Panc1 (cell line): ENCODE measurements at regions not wholly inside any gene's neighbourhood (a gene's known extent, or its start where the extent isn't known, plus 50 kb on each side); places are given as distances from the start of the nearest gene placed in this dataset.

Source experiments
- ATAC-seq: fragments of 200-7000 bp; cut with Tn5 transposase; 2 replicates; pipeline ENCODE4 v1.9.1; 2020; ENCODE audit warnings: mild to moderate bottlenecking, moderate library complexity
- BruUV-seq: library from RNA; stranded (reverse); fragments of 400-500 nt; replicated peaks from 2 replicates; lab custom pipeline; 2021; lab: Mats Ljungman, UMichigan
- CTCF ChIA-PET: fragments of 300-600 bp; sonication (Branson Sonifier 250); formaldehyde crosslinking; loops from one replicate; lab custom pipeline; 2022; ENCODE audit warnings: antibody characterized with exemption; lab: Charles Lee
- POLR2A ChIA-PET: fragments of 300-600 bp; sonication (Branson Sonifier 250); formaldehyde crosslinking; loops from one replicate; lab custom pipeline; 2022; ENCODE audit warnings: antibody characterized with exemption; lab: Charles Lee
- DNase-seq: peaks from one replicate; pipeline ENCODE4 v3.0.0-alpha.2; 2010; ENCODE audit warnings: low read depth, low spot score
- H3K27ac ChIP-seq: 2 replicates; pipeline ENCODE4 v1.5.1; 2011; ENCODE audit warnings: mild to moderate bottlenecking, low read length, inconsistent platforms
- H3K27me3 ChIP-seq: fragments of 200-500 bp; sonication (Bioruptor generic); 2 replicates; pipeline ENCODE4 v1.6.0; 2014; ENCODE audit warnings: low read length, inconsistent platforms; ENCODE audit not compliant: control insufficient read depth, insufficient read depth
- H3K36me3 ChIP-seq: fragments of 200-500 bp; sonication (Bioruptor generic); 2 replicates; pipeline ENCODE4 v1.5.1; 2014; ENCODE audit warnings: inconsistent platforms, mild to moderate bottlenecking, low read length, moderate library complexity; ENCODE audit not compliant: control insufficient read depth, insufficient read depth
- H3K4me1 ChIP-seq: 2 replicates; pipeline ENCODE4 v1.5.1; 2011; ENCODE audit warnings: inconsistent platforms, mild to moderate bottlenecking, low read length, moderate library complexity; ENCODE audit not compliant: control insufficient read depth, insufficient read depth
- H3K4me3 ChIP-seq, 2 experiments: 2 replicates each; pipeline ENCODE4 v1.5.1; 2011 to 2012; ENCODE audit warnings: low read depth in 2 of 2, low read length in 2 of 2, mild to moderate bottlenecking in 2 of 2, inconsistent platforms in 1 of 2, moderate library complexity in 1 of 2
- H3K9me3 ChIP-seq: fragments of 200-500 bp; sonication (Bioruptor generic); 2 replicates; pipeline ENCODE4 v1.5.1; 2014; ENCODE audit warnings: low read depth, mild to moderate bottlenecking, inconsistent platforms, low read length, moderate library complexity; ENCODE audit not compliant: control insufficient read depth, insufficient read depth
- POLR2AphosphoS5 ChIP-seq: IDR thresholded peaks from 2 replicates; pipeline ENCODE4 v1.6.1; 2012; ENCODE audit warnings: mild to moderate bottlenecking, low read depth, low read length, moderate library complexity
- in situ Hi-C: cut with HindIII; loops from 2 replicates; pipeline ENCODE4 v1.10.0; 2016; ENCODE audit warnings: low sequenced_read_pairs, low pct_unique_long_range_greater_than_20kb
- intact Hi-C: fragments of 100-400 bp; cut with micrococcal nuclease; formaldehyde crosslinking; loops from one replicate; pipeline ENCODE4 v1.10.0; 2022; ENCODE audit not compliant: unreplicated experiment
- TF ChIP-seq, protein P1 (sequence below), 2 experiments: IDR thresholded peaks; 2 replicates each; pipeline ENCODE4 v1.6.1; 2011 to 2012; ENCODE audit warnings: low read depth in 2 of 2, control low read depth in 1 of 2, low read length in 1 of 2, mild to moderate bottlenecking in 1 of 2, moderate library complexity in 1 of 2; ENCODE audit not compliant: insufficient read depth in 1 of 2
- TF ChIP-seq, protein P2 (sequence below): fragments of 450-650 bp; IDR thresholded peaks from 2 replicates; pipeline ENCODE4 v1.5.1; 2017; ENCODE audit warnings: mild to moderate bottlenecking

- H3K4me3 ChIP-seq, result no peak overlapping the region
- CTCF ChIA-PET, result no interaction called here
- intact Hi-C loops, result no loop called here
Measured at GRCh38 chr15:94002041-94002440, 229.3 kb upstream of the MCTP2 start.

GRCh38 chr15:94001255-94001801, 230.0 kb upstream of the MCTP2 start:
- ChIA-PET CTCF (no interaction called here), POLR2A (no interaction called here)
- BruUV-seq, result no TSS peak
- Histone ChIP-seq H3K27me3 (no peaks in the 10 kb centered on the region), H3K36me3 (no peaks in the 10 kb centered on the region), H3K4me1 (no peaks in the 10 kb centered on the region), H3K4me3 (no peak overlapping the region), H3K9me3 (no peaks in the 10 kb centered on the region), H3K27ac (no peak overlapping the region)
- in situ Hi-C loops, result no loop called here
- ATAC-seq, result no peak
- TF ChIP-seq, protein P1, sequence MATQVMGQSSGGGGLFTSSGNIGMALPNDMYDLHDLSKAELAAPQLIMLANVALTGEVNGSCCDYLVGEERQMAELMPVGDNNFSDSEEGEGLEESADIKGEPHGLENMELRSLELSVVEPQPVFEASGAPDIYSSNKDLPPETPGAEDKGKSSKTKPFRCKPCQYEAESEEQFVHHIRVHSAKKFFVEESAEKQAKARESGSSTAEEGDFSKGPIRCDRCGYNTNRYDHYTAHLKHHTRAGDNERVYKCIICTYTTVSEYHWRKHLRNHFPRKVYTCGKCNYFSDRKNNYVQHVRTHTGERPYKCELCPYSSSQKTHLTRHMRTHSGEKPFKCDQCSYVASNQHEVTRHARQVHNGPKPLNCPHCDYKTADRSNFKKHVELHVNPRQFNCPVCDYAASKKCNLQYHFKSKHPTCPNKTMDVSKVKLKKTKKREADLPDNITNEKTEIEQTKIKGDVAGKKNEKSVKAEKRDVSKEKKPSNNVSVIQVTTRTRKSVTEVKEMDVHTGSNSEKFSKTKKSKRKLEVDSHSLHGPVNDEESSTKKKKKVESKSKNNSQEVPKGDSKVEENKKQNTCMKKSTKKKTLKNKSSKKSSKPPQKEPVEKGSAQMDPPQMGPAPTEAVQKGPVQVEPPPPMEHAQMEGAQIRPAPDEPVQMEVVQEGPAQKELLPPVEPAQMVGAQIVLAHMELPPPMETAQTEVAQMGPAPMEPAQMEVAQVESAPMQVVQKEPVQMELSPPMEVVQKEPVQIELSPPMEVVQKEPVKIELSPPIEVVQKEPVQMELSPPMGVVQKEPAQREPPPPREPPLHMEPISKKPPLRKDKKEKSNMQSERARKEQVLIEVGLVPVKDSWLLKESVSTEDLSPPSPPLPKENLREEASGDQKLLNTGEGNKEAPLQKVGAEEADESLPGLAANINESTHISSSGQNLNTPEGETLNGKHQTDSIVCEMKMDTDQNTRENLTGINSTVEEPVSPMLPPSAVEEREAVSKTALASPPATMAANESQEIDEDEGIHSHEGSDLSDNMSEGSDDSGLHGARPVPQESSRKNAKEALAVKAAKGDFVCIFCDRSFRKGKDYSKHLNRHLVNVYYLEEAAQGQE (IDR thresholded peaks at IDR 0.05; ENCODE audit: insufficient read depth in 1 of 2, low read depth in 2 of 2, low read length in 1 of 2), result no peak
- TF ChIP-seq POLR2AphosphoS5, result no peak
- intact Hi-C loops, result no loop called here
- no peak for DNase-seq

More at GRCh38 chr15:94002041-94002440, 229.3 kb upstream of the MCTP2 start:
- Histone ChIP-seq H3K36me3 (no peaks in the 10 kb centered on the region), H3K27me3 (no peaks in the 10 kb centered on the region), H3K27ac (no peak overlapping the region), H3K9me3 (no peaks in the 10 kb centered on the region), H3K4me1 (no peaks in the 10 kb centered on the region)
- BruUV-seq, result no TSS peak
- ATAC-seq (no peak), DNase-seq (no peak)
- TF ChIP-seq, protein P2, sequence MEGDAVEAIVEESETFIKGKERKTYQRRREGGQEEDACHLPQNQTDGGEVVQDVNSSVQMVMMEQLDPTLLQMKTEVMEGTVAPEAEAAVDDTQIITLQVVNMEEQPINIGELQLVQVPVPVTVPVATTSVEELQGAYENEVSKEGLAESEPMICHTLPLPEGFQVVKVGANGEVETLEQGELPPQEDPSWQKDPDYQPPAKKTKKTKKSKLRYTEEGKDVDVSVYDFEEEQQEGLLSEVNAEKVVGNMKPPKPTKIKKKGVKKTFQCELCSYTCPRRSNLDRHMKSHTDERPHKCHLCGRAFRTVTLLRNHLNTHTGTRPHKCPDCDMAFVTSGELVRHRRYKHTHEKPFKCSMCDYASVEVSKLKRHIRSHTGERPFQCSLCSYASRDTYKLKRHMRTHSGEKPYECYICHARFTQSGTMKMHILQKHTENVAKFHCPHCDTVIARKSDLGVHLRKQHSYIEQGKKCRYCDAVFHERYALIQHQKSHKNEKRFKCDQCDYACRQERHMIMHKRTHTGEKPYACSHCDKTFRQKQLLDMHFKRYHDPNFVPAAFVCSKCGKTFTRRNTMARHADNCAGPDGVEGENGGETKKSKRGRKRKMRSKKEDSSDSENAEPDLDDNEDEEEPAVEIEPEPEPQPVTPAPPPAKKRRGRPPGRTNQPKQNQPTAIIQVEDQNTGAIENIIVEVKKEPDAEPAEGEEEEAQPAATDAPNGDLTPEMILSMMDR, result no peak
- TF ChIP-seq, protein P1 (IDR thresholded peaks at IDR 0.05; ENCODE audit: insufficient read depth in 1 of 2, low read depth in 2 of 2, low read length in 1 of 2), result no peak
- no peak for TF ChIP-seq POLR2AphosphoS5
- in situ Hi-C loops, result no loop called here
- POLR2A ChIA-PET, result no interaction called here
